HG03432 (cell line): ENCODE measurements at regions not wholly inside any gene's neighbourhood (a gene's known extent, or its start where the extent isn't known, plus 50 kb on each side); places are given as distances from the start of the nearest gene placed in this dataset.
"Not testable (repeated sequence)": the region's sequence is repeated elsewhere in the genome, so short reads cannot be mapped to it uniquely, and the experiment has no call there.

ENCODE experiments used
- ATAC-seq: cut with Tn5 transposase; IDR thresholded peaks from one replicate; pipeline ENCODE4 v1.9.1; 2021; ENCODE audit warnings: mild to moderate bottlenecking, moderate library complexity; ENCODE audit not compliant: unreplicated experiment

DNA sequence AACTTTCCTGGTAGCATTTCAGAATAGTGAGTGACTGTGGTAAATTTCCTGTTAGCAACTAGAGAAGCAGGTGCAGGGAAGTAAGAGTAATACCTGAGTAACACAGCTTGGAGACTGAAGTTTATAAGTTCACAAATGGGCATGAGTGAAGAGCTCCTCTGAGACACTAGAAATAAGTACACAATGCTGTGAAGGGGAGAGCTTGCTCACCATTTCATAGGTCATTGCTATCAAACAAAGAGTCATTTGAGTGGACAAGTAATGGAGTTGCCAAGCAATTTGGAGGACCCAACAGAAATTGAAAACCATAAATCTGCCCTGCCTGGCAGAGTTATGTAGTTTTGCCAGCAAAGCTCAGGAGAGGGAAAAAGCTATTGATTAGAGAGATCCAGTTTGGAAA lies 523.6 kb downstream of the TRAM1L1 start:
- ATAC-seq: no peak

DNA sequence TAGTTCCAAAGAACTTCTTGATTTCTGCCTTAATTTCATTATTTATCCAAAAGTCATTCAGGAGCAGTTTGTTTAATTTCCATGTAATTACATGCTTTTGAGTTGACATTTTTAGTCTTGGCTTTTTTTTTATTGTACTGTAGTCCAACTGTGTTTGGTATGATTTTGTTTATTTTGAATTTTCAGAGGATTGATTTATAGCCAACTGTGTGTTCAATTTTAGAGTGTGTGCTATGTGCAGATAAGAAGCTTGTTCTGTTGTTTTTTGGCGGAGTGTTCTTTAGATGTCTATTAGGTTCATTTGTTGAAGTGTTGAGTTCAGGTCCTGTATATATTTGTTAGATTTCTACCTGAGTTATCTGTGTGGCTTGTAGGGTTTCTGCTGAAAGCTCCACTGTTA lies 533.6 kb downstream of the TRAM1L1 start:
- no peak for ATAC-seq

DNA sequence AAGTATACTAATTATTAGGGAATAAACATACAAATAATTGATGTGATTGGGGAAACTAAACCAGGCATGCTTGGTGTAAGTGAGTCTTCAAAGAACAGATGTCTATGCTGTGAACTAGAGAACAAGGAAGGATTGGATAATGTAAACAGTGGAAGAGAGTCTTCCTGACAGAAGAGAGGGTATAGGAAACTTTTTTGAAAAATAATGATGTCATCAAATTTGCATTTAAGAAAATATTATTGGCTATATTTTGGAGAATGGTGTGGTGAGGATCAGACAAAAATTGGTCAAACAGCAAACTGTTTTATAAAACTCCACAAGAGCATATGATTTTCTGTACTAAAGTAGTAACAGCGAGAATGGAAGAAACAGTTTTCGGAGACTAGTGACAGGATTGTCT lies 537.7 kb downstream of the TRAM1L1 start:
- no peak for ATAC-seq

DNA sequence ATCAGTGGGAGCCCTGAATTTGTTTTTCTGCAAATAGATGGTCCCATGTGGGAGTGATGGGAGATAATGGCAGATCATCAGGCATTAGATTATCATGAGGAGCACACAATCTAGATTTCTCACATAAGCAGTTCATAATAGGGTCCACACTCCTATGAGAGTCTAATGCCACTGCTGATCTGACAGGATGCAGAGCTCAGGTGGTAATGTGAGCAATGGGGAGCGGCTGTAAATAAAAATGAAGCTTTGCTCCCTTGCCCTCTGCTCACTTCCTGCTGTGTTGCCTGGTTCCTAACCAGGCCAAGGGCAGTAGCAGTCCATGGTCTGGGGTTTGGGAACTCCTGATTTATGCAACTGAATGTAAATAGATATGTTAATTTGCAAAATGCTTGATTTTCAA lies 538.6 kb downstream of the TRAM1L1 start:
- ATAC-seq: no peak

DNA sequence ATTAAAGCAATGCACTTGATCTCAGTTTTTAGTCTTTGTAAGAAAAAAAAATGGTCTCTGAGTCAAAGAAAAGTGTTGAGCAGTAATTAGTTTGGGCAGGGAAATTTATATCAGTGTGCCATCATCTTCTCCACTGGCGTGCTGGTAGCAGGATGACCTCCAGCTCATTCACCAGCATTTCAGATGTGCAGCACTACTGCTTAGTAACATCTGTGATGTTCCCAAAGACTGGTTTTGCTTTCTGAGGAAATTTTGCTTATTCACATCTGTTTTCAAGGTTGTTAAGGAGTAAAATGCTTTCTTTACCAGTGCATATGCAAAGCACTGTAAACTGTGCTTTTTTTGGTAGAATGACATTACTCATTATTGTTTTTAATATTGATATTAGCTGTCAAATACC lies 540.4 kb downstream of the TRAM1L1 start:
- no peak for ATAC-seq

DNA sequence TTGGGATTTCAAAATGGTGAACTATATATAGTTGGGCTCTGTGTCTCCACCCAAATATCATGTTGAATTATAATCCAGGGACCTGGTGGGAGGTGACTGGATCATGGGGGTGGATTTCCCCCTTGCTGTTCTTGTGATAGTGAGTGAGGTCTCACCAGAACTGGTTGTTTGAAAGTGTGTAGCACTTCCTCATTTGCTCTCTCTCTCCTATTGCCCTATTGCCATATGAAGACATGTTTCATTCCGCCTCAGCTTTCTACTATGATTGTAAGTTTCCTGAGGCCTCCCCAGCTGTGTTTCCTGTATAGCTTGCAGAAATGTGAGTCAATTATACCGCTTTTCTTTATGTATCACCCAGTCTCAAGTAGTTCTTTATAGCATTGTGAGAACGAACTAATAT lies 545.6 kb downstream of the TRAM1L1 start:
- no peak for ATAC-seq

DNA sequence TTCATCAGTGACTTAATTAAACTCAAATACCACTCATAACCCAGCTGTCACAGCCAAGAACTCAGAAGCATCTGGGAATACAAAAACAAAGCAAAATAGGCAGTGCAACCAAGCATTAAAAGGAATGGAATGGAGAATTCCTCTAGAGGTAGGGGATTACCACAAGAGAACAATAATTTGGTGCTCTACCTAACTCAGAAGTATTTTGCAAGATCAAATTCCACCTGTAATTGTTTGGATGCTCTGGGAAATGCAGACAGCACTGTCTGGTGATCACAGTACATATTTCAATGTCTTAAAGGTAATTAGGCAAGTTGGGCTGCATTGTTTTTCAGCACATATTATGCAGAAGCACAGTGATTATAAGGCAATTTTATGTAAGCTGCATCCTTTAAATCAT lies 547.5 kb downstream of the TRAM1L1 start:
- ATAC-seq: no peak

DNA sequence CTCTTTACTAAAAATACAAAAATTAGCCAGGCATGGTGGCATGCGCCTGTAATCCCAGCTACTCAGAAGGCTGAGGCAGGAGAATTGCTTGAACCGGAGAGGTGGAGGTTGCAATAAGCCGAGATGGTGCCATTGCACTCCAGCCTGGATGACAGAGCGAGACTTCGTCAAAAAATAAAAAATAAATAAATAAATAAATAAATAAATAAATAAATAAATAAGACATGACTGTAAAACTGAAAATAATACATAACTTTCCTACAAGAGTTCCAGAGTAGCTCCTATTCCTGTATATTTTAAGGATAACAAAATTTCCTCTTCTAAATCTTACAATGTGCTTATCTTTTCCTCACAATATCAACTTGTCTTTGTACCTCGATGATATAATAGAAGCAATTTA lies 549.4 kb downstream of the TRAM1L1 start:
- not testable (repeated sequence) for ATAC-seq

DNA sequence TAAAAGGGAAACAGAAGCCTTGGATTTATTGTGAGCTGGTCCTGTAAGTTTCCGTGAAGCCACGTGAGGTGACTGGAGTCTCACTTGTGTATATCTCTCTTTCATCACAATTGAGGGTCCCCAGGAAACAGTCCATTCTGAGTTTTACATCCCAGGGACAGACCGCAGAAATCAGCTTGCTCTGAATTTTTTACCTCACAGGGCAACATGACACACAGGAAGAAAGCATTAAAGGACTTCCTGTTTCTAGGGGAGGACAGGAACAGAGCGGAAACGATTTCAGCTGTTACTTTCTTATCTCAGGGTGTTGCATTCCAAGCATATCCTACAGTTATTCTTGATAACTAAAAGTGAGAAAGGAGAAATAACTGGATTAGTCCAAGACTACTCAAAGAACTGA lies 553.5 kb downstream of the TRAM1L1 start:
- peak; percentile 68 for ATAC-seq

DNA sequence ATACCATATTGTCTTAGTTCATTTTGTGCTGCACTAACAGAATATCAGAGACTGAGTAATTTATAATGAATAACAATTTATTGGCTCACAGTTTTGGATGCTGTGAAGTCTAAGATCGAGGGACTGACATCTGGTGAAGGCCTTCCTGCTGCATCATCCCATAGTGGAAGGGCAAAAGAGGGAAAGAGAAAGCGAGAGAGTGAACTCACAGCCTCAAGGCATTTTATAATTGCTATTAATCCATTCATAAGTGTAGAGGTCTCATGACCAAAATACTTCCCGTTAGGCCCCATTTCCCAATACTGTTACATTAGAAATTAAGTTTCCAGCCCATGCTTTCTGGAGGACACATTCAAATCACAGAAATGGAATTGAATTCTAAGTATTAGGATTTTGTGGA lies 554.4 kb downstream of the TRAM1L1 start:
- no peak for ATAC-seq

DNA sequence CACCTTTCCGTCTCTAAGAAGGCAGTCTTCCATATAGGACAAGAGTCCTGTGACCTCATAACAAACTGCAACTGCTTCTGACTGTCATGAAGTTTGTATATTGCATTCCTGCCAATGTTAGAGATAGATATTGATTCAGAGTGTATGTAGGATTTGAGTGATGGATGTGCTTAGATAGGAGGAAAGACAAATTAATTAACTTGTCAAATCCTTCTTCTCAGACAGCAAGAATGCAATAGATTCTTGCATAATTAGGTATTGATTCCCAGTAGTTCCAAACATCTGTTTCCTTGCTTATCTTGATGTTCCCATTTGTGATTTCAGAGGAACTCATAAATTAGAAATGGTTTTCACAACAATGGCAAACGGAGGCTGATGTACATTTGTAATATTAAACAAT lies 555.3 kb downstream of the TRAM1L1 start:
- ATAC-seq: no peak

DNA sequence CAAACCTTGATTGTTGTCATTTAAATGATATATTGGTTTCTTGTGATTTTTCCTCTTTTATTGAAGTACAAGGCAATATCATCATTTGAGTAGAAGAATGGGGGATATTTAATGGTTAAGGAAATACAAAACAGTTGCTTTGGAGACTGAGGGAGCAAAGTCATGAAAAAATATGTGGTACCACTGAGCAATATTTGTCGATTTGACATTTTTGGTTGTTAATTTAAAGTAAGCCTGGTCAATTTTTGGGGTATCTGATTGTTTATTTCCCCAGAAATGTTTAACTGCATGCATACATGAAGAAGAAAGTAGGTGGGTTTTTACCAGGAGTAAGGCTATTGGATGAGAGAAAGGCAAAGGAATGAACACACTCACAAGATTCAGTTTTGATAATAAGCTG lies 556.2 kb downstream of the TRAM1L1 start:
- ATAC-seq: no peak

DNA sequence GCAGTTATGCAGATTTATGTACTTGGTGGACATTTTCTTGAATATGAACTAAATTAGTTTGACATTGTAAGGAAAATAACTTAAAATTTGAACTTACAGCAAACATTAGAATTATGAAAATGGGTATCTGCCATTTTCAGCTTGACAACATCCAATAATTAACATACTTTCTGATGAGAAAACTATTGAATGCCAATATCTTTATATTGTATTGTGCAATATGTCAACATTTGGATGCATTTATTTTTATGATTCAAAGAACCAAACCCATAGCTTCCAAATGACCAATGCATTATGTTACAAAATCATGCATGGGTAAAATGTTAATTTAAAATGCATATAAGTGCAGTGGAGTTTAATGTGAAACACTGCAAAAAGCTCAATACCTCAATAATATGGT lies 562.5 kb downstream of the TRAM1L1 start:
- ATAC-seq: no peak

DNA sequence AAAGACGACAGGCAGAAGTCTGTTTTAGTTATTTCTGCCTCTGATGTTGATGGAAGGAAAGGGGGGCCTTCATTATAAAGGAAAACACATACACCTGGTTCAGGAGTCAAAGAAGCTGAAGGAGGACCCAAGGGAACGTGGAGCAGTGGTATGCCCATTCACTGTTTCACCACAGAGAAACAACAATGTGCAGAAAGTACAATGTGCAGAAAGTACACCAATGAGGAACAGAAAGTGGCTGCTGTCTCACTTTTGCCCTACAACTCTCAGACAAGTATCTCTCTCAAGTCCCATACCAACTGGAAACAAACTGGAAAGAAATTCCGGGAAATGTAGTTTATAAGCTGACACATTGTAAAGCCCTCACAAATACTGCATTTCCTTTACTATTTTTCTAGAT lies 564.5 kb downstream of the TRAM1L1 start:
- ATAC-seq: peak; percentile 60

DNA sequence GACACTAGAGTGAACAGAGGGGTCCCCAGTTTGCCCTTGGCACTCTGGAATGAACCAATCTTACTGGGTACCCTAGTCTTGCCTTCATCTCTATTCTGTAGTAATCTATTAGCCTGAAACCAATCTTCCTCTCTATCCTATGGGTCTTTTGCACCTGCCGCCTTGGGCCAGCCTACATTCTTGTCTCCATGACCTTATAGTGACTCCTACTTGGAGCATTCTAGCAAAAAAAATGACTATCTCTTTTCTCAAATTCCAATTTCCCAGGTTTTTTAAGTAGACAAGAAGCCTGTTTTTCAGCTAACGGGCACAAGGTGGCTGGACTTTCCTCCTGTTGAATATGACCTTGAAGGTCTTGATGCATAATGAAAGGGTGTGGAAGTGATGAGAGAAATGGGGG lies 568.7 kb downstream of the TRAM1L1 start:
- ATAC-seq: no peak

DNA sequence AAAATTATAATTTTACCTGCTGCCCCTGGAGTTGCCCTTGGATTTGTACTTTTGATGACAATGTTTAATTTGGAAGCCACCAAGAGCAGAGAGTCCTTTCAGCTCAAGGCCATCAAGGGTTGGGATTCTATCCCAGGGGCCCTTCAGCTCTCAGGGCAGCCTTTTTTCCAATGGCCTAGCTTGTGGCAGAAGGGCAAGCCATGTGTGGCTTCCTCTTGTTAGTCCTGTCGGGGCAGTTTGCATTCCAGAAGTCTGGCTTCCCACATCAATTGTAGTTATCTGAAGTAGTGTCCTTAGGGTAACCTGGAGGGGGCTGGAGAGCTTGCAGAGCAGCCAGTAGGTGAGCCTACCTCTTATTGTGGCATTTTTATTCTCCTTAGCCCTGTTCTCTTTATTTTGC lies 569.4 kb downstream of the TRAM1L1 start:
- no peak for ATAC-seq

DNA sequence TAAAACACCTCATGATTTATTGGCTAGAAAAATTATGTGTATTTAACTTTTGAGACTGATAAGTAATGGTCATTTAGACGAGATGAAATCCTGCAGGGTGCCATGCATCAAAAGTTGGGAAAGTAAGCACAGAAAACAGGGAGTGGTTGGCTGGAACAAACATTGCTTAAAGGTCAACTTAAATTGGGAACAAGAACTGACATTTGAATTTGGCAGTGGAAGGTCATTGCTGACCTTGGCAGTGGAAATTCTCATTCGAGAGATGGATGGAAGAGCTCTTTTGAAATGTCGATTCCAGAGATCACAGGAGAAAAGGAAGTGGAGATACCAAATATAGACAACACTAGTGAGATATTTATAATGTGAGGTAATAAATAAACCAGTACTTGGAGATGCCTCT lies 572.8 kb downstream of the TRAM1L1 start:
- no peak for ATAC-seq

DNA sequence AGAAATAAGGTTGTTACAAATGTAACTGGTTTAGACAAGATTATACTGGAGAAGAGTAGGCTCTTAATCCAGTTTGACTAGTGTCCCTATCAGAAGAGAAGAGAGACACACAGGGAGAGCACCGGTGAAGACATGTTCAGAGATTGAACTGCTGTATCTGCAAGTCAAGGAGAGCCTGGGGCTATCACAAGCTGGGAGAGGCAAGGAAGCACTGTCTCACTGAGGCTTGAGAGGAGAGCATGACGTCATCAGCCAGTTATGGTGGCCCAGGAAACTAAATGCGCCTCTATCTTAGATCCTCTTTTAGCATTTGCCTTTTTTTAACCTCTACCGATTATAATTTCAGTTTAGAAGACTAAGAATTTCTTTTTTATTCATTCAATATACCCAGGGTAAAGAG lies 583.4 kb downstream of the TRAM1L1 start:
- ATAC-seq: no peak

DNA sequence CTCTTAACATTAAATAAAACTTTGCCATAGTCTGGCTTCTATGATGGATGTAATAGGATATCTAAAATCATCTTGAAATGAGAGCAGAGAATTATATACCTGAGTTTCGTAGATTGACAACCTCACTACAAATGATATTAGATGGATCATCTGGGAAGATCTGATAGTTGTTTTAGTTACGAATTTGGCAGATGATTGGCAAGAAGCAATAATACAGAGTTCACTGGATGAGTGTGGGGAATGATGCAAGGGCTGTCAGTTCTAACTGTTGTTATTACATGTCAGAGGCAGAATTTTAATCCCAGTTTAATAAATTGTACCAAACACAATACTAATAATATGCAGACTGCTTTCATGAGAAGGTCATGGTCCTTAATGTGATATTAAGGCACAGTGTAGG lies 585.2 kb downstream of the TRAM1L1 start:
- no peak for ATAC-seq

DNA sequence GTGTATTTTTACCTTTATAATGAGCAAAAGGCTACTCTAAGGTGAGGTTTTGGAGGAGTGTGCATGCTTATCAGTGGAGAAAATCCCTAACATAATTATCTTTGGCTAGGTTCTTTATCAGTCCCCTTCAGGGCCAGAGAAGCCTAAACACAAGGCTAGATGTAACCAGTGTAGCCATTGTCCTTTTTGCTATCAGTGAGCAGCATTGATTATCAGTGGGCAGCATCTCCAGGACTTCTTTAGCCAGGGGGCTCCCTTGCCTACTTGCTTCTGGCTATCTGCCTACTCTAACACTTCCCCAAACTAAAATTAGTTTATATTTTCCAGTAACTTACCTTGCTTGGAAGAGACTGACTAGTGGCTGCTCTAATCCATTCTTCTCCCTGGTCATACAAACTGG lies 595.6 kb downstream of the TRAM1L1 start:
- no peak for ATAC-seq

DNA sequence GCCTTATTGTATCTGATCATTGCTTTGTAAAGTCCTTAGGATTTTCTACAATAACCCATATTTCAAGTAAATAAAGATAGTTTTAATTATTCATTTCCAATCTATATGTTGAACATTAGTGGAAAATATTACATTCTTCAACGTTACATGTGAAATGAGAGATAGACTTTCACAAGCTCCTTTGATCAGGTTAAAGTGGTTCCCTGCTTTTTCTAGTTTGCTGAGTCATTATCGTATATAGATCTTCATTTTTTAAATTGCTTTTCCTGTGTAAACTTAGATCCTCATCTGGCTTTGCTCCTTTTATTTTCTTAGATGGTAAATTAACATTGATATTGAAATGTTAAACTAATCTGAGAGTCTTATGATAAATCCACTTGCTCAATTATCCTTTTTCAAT lies 599.0 kb downstream of the TRAM1L1 start:
- no peak for ATAC-seq

DNA sequence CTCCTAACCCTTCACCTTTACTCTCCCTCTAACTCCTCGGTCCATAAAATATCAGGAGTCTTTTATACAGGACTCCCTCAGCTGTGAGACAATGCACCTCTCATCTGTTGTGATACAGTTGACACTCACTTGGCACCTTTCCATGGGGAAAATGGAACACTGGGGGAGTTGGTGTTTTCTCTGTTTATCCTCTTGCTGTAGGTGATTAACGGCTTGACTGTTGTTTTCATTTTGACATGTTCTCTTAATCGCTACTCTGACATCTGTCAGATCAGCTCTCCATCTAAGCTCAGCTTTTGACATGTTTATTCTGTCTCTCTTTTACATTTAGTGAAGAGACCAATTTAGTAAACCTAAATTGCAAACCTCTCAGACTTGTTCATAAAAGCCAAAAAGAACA lies 604.8 kb downstream of the TRAM1L1 start:
- ATAC-seq: no peak

DNA sequence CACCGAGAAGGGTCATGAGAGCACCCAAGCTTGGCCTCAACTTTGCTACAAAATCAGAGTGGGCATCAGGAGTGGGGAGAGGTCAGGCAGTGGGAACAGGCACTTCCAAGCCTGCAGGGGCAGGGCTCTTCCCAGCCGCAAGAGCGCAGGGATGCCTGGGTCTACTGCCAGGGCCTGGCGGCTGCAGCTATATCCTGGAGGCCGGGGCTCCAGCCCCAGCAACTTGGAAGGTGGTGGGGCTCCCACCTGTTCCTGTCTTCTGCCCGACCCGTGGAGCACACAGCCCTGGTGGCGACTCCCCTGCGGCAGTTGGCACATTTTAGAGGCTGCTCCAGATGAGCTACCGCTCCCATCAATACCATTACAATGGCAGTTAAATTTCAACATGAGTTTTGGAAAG lies 607.0 kb downstream of the TRAM1L1 start:
- no peak for ATAC-seq

DNA sequence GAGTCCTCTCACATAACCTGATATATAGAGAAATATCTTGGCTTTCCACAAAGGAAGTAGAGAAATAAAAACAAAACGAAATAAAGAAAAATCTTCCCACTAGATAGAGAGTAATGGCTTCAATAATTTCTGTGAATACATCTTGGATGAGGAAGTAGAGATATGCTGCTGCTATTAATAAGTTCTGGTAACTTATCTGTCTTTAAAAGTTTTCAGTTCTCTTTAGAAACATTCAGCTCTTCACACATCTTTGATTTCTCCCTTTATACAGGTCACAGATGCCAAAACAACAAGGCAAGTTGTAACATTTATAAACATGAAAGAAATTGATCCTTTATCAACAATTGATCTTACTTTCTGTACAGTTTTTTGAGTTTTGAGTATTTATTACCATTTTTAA lies 615.8 kb downstream of the TRAM1L1 start:
- ATAC-seq: peak; percentile 91
